Neural cell (in vitro differentiated cells): ENCODE measurements at regions not wholly inside any gene's neighbourhood (a gene's known extent, or its start where the extent isn't known, plus 50 kb on each side); places are given as distances from the start of the nearest gene placed in this dataset.

Experiments
- MXI1 ChIP-seq: fragments of 450-650 bp; conservative IDR thresholded peaks from 2 replicates; pipeline ENCODE4 v1.6.1; 2014; ENCODE audit warnings: antibody characterized with exemption, mild to moderate bottlenecking; ENCODE audit not compliant: poor library complexity, severe bottlenecking
- SMC3 ChIP-seq: fragments of 450-650 bp; conservative IDR thresholded peaks from 2 replicates; pipeline ENCODE4 v1.6.1; 2014; ENCODE audit warnings: antibody characterized with exemption, mild to moderate bottlenecking, moderate library complexity; ENCODE audit not compliant: poor library complexity
- TF ChIP-seq, protein P1 (sequence below): fragments of 450-650 bp; IDR thresholded peaks from 2 replicates; pipeline ENCODE4 v1.5.1; 2014; ENCODE audit warnings: antibody characterized with exemption, mild to moderate bottlenecking, moderate library complexity; ENCODE audit not compliant: poor library complexity, severe bottlenecking

DNA sequence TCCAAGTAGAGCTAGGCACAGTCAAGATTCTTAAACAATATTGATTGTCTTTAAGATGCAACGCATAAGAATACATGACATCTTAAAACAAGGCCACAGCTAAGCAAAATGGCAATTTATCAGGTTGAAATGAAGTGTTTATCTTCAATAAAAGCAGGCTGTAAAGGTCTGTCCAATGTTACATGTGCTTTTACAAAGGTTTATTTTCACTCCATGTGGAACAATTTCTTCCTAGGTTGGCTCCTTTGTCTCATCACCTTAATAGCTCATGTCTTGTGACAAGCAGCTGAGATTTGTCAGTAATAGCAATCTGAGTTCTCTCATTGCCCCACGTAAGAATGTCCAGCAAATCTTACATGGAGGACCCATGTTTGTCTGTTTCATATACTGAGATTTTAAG, 437.6 kb downstream of the GPAM start:
- TF ChIP-seq, protein P1, sequence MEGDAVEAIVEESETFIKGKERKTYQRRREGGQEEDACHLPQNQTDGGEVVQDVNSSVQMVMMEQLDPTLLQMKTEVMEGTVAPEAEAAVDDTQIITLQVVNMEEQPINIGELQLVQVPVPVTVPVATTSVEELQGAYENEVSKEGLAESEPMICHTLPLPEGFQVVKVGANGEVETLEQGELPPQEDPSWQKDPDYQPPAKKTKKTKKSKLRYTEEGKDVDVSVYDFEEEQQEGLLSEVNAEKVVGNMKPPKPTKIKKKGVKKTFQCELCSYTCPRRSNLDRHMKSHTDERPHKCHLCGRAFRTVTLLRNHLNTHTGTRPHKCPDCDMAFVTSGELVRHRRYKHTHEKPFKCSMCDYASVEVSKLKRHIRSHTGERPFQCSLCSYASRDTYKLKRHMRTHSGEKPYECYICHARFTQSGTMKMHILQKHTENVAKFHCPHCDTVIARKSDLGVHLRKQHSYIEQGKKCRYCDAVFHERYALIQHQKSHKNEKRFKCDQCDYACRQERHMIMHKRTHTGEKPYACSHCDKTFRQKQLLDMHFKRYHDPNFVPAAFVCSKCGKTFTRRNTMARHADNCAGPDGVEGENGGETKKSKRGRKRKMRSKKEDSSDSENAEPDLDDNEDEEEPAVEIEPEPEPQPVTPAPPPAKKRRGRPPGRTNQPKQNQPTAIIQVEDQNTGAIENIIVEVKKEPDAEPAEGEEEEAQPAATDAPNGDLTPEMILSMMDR = no peak
- TF ChIP-seq SMC3 = no peak
- no peak for TF ChIP-seq MXI1
